HG02642 (cell line): ENCODE measurements at regions not wholly inside any gene's neighbourhood (a gene's known extent, or its start where the extent isn't known, plus 50 kb on each side); places are given as distances from the start of the nearest gene placed in this dataset.

Experiments
- ATAC-seq: cut with Tn5 transposase; IDR thresholded peaks from one replicate; pipeline ENCODE4 v1.9.1; 2021; ENCODE audit warnings: mild to moderate bottlenecking; ENCODE audit not compliant: unreplicated experiment, poor library complexity

- ATAC-seq, result no peak
Measured at GRCh38 chr18:10056506-10056905, 142.7 kb downstream of the VAPA start.

- ATAC-seq, result no peak
Measured at GRCh38 chr18:10057401-10057893, 143.6 kb downstream of the VAPA start.

- ATAC-seq, result no peak
Measured at GRCh38 chr18:10057894-10058791, 144.3 kb downstream of the VAPA start.

GRCh38 chr18:10059610-10060468 is 146.0 kb downstream of the VAPA start:
- no peak for ATAC-seq

GRCh38 chr18:10060469-10060782 is 146.6 kb downstream of the VAPA start:
- ATAC-seq, result no peak

- ATAC-seq, result no peak
Measured at GRCh38 chr18:10060841-10061240, 147.0 kb downstream of the VAPA start.

- ATAC-seq, result no peak
Measured at GRCh38 chr18:10061566-10062140, 147.8 kb downstream of the VAPA start.

- ATAC-seq, result no peak
Measured at GRCh38 chr18:10062302-10063300, 148.8 kb downstream of the VAPA start.

- no peak for ATAC-seq
Measured at GRCh38 chr18:10063489-10063888, 149.7 kb downstream of the VAPA start.

- ATAC-seq, result no peak
Measured at GRCh38 chr18:10064267-10064666, 150.5 kb downstream of the VAPA start.

- no peak for ATAC-seq
Measured at GRCh38 chr18:10065296-10065695, 151.5 kb downstream of the VAPA start.

GRCh38 chr18:10067670-10068659 is 154.1 kb downstream of the VAPA start:
- no peak for ATAC-seq

- no peak for ATAC-seq
Measured at GRCh38 chr18:10068766-10069567, 155.2 kb downstream of the VAPA start.

GRCh38 chr18:10070561-10071000 is 156.8 kb downstream of the VAPA start:
- ATAC-seq, result no peak

GRCh38 chr18:10072671-10073175 is 158.9 kb downstream of the VAPA start:
- ATAC-seq, result no peak

- ATAC-seq, result no peak
Measured at GRCh38 chr18:10074110-10074509, 160.3 kb downstream of the VAPA start.

GRCh38 chr18:10074728-10075127 is 160.9 kb downstream of the VAPA start:
- ATAC-seq, result no peak
